Activated T-cell treated with anti-CD3 and anti-CD28 coated beads, Interleukin-2, amount 50 U/mL, for 72 hours (primary cell): ENCODE measurements at regions not wholly inside any gene's neighbourhood (a gene's known extent, or its start where the extent isn't known, plus 50 kb on each side); places are given as distances from the start of the nearest gene placed in this dataset.
"Not testable (repeated sequence)": the region's sequence is repeated elsewhere in the genome, so short reads cannot be mapped to it uniquely, and the experiment has no call there.

Source experiments
- ATAC-seq, 2 donors: fragments of 150-1000 bp; cut with Tn5 transposase; replicated peaks in 1 of 2; 2 replicates each; pipeline ENCODE4 v1.10.0; 2021; ENCODE audit warnings: moderate library complexity in 2 of 2, mild to moderate bottlenecking in 1 of 2
- DNase-seq, 2 donors: peaks; one replicate each; pipeline ENCODE4 v3.0.0; 2021 to 2022; ENCODE audit warnings: mixed read lengths in 1 of 2
- H3K27ac Mint-ChIP-seq: one replicate; pipeline ENCODE4 v1.8.0; 2022; ENCODE audit warnings: mild to moderate bottlenecking, moderate library complexity, mixed read lengths
- H3K27me3 Mint-ChIP-seq: one replicate; pipeline ENCODE4 v1.8.0; 2022; ENCODE audit warnings: low read depth, mixed read lengths
- H3K36me3 Mint-ChIP-seq, 2 donors: one replicate each; pipeline ENCODE4 v1.8.0; 2022; ENCODE audit warnings: mixed read lengths in 2 of 2, mild to moderate bottlenecking in 1 of 2; ENCODE audit not compliant: insufficient read depth in 2 of 2
- H3K4me1 Mint-ChIP-seq: one replicate; pipeline ENCODE4 v1.8.0; 2022; ENCODE audit warnings: low read depth, mixed read lengths
- H3K4me3 Mint-ChIP-seq, 2 donors: one replicate each; pipeline ENCODE4 v1.8.0; 2022; ENCODE audit warnings: mild to moderate bottlenecking in 2 of 2, mixed read lengths in 2 of 2, moderate library complexity in 2 of 2
- H3K9me3 Mint-ChIP-seq, 2 donors: one replicate each; pipeline ENCODE4 v1.8.0; 2022; ENCODE audit warnings: mixed read lengths in 2 of 2

- Mint-ChIP-seq H3K4me3 (no peak overlapping the region), H3K27me3 (no peaks in the 10 kb centered on the region), H3K36me3 (no peaks in the 10 kb centered on the region), H3K9me3 (no peaks in the 10 kb centered on the region), H3K4me1 (no peaks in the 10 kb centered on the region), H3K27ac (no peak overlapping the region)
- ATAC-seq (no peak), DNase-seq (no peak)
Observed at GRCh38 chr14:80049055-80049454, 162.2 kb downstream of the DIO2 start.

- no peaks in the 10 kb centered on the region for H3K36me3 Mint-ChIP-seq
- no peak for DNase-seq
- no peak overlapping the region for H3K27ac Mint-ChIP-seq
- no peak for ATAC-seq
- H3K4me3 Mint-ChIP-seq: no peak overlapping the region
- no peaks in the 10 kb centered on the region for H3K9me3 Mint-ChIP-seq
- H3K27me3 Mint-ChIP-seq: no peaks in the 10 kb centered on the region
- H3K4me1 Mint-ChIP-seq: no peaks in the 10 kb centered on the region
Observed at GRCh38 chr14:80047761-80048160, 163.5 kb downstream of the DIO2 start.

DNA sequence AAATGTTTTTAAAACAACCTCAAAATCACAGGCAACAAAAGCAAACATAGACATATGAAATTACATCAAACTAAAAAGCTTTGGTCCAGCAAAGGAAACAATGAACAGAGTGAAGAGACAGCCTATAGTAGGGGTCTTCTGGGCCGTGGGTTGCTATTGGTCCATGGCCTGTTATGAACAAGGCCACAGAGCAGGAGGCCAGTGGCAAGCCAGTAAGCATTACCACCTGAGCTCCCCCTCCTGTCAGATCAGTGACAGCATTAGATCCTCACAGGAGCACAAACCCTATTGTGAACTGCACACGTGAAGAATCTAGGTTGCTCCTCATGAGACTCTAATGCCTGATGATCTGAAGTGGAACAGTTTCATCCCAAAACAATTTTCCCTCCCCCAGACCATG lies 174.0 kb downstream of the DIO2 start:
- H3K27ac Mint-ChIP-seq: no peak overlapping the region
- no peaks in the 10 kb centered on the region for H3K27me3 Mint-ChIP-seq
- DNase-seq: no peak
- no peak for ATAC-seq
- peaks cover 0 to 3% of the 10 kb centered on the region in 2 donors for H3K36me3 Mint-ChIP-seq
- H3K9me3 Mint-ChIP-seq: peaks cover 3 to 11% of the 10 kb centered on the region in 2 donors
- H3K4me1 Mint-ChIP-seq: no peaks in the 10 kb centered on the region
- no peak overlapping the region for H3K4me3 Mint-ChIP-seq

GRCh38 chr14:80024417-80024816 lies 186.9 kb downstream of the DIO2 start:
- Mint-ChIP-seq H3K9me3 (peaks cover 1 to 9% of the 10 kb centered on the region in 2 donors), H3K4me3 (no peak overlapping the region), H3K4me1 (no peaks in the 10 kb centered on the region), H3K27me3 (no peaks in the 10 kb centered on the region), H3K27ac (no peak overlapping the region), H3K36me3 (no peaks in the 10 kb centered on the region)
- DNase-seq: no peak
- no peak for ATAC-seq

- not testable (repeated sequence) for H3K9me3 Mint-ChIP-seq, DNase-seq, H3K27me3 Mint-ChIP-seq, H3K4me3 Mint-ChIP-seq, H3K4me1 Mint-ChIP-seq, ATAC-seq, H3K36me3 Mint-ChIP-seq, H3K27ac Mint-ChIP-seq
Observed at GRCh38 chr14:80018476-80018875, 192.8 kb downstream of the DIO2 start.

- no peak for DNase-seq
- Mint-ChIP-seq H3K27me3 (no peaks in the 10 kb centered on the region), H3K4me3 (no peak overlapping the region), H3K4me1 (no peaks in the 10 kb centered on the region), H3K27ac (no peak overlapping the region), H3K9me3 (peaks cover 2 to 4% of the 10 kb centered on the region in 2 donors), H3K36me3 (no peaks in the 10 kb centered on the region)
- no peak for ATAC-seq
Observed at GRCh38 chr14:80017795-80018194, 193.5 kb downstream of the DIO2 start.

- not testable (repeated sequence) for ATAC-seq, H3K27me3 Mint-ChIP-seq, DNase-seq, H3K4me3 Mint-ChIP-seq, H3K9me3 Mint-ChIP-seq, H3K4me1 Mint-ChIP-seq, H3K27ac Mint-ChIP-seq, H3K36me3 Mint-ChIP-seq
Observed at GRCh38 chr14:80010245-80010644, 201.1 kb downstream of the DIO2 start.

- H3K27me3 Mint-ChIP-seq: no peaks in the 10 kb centered on the region
- no peak overlapping the region for H3K27ac Mint-ChIP-seq
- no peak for ATAC-seq
- peaks cover 2 to 7% of the 10 kb centered on the region in 2 donors for H3K9me3 Mint-ChIP-seq
- H3K36me3 Mint-ChIP-seq: peaks cover 0 to 1% of the 10 kb centered on the region in 2 donors
- H3K4me1 Mint-ChIP-seq: no peaks in the 10 kb centered on the region
- DNase-seq: no peak
- H3K4me3 Mint-ChIP-seq: no peak overlapping the region
Observed at GRCh38 chr14:80005561-80005960, 205.7 kb downstream of the DIO2 start.

DNA sequence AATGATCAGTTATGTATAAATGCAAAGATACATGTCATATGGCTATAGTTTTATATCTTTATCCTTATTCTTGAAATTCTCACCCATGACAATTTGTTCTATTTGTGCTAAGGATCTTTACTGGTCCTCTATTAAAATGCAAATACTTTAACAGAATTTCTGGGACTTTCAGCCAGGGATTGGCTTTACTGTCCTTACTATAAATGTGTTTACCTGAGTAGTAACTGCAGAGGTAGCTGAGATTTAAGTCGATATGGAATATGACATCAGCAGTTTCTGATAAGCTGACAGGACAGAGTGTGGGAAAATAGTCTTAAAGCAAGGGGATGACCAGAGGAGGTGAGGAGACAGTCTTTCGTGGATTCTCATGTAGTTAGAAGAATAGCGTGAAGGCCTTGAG lies 206.4 kb downstream of the DIO2 start:
- Mint-ChIP-seq H3K27me3 (no peaks in the 10 kb centered on the region), H3K27ac (peak overlapping the region; percentile 39), H3K4me1 (no peaks in the 10 kb centered on the region), H3K4me3 (no peak overlapping the region), H3K9me3 (peaks cover 2 to 9% of the 10 kb centered on the region in 2 donors), H3K36me3 (peaks cover 0 to 1% of the 10 kb centered on the region in 2 donors)
- ATAC-seq: no peak
- no peak for DNase-seq

DNA sequence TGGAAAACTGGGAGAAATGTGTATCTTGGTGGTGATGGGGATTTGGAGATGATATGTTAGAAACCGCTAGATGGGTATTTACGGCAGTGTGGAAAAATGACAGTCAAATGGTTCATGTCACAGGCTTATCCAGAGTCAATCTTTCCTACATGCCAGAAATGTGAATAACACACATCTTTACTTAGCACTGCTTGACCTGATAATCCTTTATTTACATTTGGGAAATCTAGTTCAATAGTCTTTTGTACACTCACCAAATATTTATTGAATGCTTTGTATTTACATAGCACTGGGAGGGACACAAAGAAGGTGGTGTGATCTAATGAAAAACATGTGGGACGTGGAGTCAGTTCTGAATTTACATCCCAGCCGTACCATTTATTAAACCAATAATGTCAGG lies 208.2 kb downstream of the DIO2 start:
- H3K27ac Mint-ChIP-seq: no peak overlapping the region
- ATAC-seq (no peak), DNase-seq (no peak)
- H3K27me3 Mint-ChIP-seq: no peaks in the 10 kb centered on the region
- H3K36me3 Mint-ChIP-seq: no peaks in the 10 kb centered on the region
- H3K9me3 Mint-ChIP-seq: peaks cover 2 to 9% of the 10 kb centered on the region in 2 donors
- H3K4me1 Mint-ChIP-seq: no peaks in the 10 kb centered on the region
- no peak overlapping the region for H3K4me3 Mint-ChIP-seq

DNA sequence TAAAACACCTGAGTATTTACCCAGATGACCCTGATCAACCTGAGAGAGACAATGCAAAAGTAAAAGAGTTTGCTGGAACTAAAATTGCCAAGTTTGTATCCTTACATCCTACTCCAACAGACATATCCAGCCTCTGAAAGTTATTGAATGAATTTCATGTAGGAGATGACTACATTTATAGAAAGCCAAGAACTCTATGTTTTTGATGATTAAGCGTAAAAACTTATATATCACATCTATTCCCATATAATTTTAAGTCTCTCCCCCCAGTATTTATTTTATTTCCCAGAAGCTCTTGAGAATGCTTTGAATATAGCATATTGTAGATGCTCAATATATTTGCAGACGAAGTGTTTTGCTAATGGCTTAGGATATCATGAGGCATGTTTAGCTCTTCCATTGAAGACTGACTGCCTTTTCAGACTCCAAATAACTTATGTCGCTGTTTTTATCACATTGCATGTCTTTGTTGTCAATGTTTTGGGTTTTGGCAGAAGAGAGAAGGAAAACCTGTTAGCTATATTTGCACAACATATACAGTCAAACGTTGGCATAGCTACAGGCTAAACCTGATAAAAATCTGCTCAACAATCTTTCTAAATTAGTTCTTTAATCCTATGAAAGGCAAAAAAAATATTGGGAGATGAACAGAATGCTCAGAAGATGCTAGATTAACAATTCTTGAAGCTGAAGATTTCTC lies 213.6 kb downstream of the DIO2 start:
- ATAC-seq: no peak
- peaks cover 6 to 9% of the 10 kb centered on the region in 2 donors for H3K9me3 Mint-ChIP-seq

GRCh38 chr14:79992407-79993198 lies 218.7 kb downstream of the DIO2 start:
- H3K4me3 Mint-ChIP-seq: no peak overlapping the region
- no peak for ATAC-seq
- no peaks in the 10 kb centered on the region for H3K27me3 Mint-ChIP-seq
- no peak overlapping the region for H3K27ac Mint-ChIP-seq
- H3K36me3 Mint-ChIP-seq: no peaks in the 10 kb centered on the region
- H3K4me1 Mint-ChIP-seq: no peaks in the 10 kb centered on the region
- no peak for DNase-seq
- H3K9me3 Mint-ChIP-seq: peaks cover 5 to 8% of the 10 kb centered on the region in 2 donors

More for the DNA sequence above, 213.6 kb downstream of the DIO2 start:
- no peak overlapping the region for H3K27ac Mint-ChIP-seq
- no peak overlapping the region for H3K4me3 Mint-ChIP-seq
- H3K36me3 Mint-ChIP-seq: no peaks in the 10 kb centered on the region
- no peaks in the 10 kb centered on the region for H3K27me3 Mint-ChIP-seq
- DNase-seq: no peak
- H3K4me1 Mint-ChIP-seq: no peaks in the 10 kb centered on the region

GRCh38 chr14:79991866-79992265 lies 219.4 kb downstream of the DIO2 start:
- peaks cover 5 to 8% of the 10 kb centered on the region in 2 donors for H3K9me3 Mint-ChIP-seq
- no peaks in the 10 kb centered on the region for H3K27me3 Mint-ChIP-seq
- no peak overlapping the region for H3K4me3 Mint-ChIP-seq
- DNase-seq: no peak
- no peak for ATAC-seq
- no peaks in the 10 kb centered on the region for H3K4me1 Mint-ChIP-seq
- H3K36me3 Mint-ChIP-seq: no peaks in the 10 kb centered on the region
- H3K27ac Mint-ChIP-seq: no peak overlapping the region
